Kidney epithelial cell (primary cell): ENCODE measurements at regions not wholly inside any gene's neighbourhood (a gene's known extent, or its start where the extent isn't known, plus 50 kb on each side); places are given as distances from the start of the nearest gene placed in this dataset.

Experiments
- DNase-seq: peaks from one replicate; pipeline ENCODE4 v3.0.0-alpha.2; 2010; ENCODE audit warnings: low read depth
- H3K27me3 ChIP-seq: 2 replicates; pipeline ENCODE4 v1.6.0; 2011; ENCODE audit warnings: low read length; ENCODE audit not compliant: control insufficient read depth, insufficient read depth
- H3K36me3 ChIP-seq: 2 replicates; pipeline ENCODE4 v1.5.1; 2011; ENCODE audit warnings: low read length; ENCODE audit not compliant: control insufficient read depth, insufficient read depth
- H3K4me3 ChIP-seq: 2 replicates; pipeline ENCODE4 v1.5.1; 2011; ENCODE audit warnings: low read depth, mild to moderate bottlenecking, control low read depth, low read length
- TF ChIP-seq, protein P1 (sequence below): IDR thresholded peaks from 2 replicates; pipeline ENCODE4 v1.5.1; 2011; ENCODE audit warnings: mild to moderate bottlenecking, moderate library complexity, low read length, control low read depth, inconsistent platforms; ENCODE audit not compliant: insufficient read depth, poor library complexity, severe bottlenecking

DNA sequence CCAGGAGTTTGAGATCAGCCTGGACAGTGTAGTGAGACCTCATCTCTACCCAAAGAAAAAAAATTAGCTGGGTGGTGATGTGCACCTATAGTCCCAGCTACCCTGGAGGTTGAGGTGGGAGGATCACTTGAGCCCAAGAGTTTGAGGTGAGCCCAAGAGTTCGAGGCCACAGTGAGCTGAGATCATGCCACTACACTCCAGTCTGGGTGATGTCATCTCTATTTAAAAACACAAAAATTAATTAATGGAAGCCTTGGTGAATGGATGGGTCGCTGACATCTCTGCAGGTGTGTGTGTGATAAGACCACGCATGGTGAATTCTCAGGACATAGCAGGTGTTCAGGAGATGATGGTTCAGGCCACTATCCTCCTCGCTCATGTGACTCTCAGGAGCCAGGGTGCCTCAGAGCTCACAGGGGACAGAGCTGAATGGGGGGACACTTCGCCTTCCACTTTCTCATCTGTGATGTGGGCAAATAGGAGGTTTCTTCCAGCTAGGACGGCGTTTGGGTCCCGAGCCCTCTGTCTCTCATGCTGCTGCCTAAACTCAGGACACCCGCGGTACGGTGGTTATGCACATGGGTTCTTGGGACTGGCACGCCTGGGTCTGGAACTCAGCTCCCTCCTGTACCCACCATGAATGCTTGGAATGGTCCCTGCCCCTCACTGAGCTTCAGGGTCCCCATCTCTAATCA, 113.4 kb upstream of the ZBTB40 start:
- TF ChIP-seq, protein P1, sequence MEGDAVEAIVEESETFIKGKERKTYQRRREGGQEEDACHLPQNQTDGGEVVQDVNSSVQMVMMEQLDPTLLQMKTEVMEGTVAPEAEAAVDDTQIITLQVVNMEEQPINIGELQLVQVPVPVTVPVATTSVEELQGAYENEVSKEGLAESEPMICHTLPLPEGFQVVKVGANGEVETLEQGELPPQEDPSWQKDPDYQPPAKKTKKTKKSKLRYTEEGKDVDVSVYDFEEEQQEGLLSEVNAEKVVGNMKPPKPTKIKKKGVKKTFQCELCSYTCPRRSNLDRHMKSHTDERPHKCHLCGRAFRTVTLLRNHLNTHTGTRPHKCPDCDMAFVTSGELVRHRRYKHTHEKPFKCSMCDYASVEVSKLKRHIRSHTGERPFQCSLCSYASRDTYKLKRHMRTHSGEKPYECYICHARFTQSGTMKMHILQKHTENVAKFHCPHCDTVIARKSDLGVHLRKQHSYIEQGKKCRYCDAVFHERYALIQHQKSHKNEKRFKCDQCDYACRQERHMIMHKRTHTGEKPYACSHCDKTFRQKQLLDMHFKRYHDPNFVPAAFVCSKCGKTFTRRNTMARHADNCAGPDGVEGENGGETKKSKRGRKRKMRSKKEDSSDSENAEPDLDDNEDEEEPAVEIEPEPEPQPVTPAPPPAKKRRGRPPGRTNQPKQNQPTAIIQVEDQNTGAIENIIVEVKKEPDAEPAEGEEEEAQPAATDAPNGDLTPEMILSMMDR: no peak
- DNase-seq: no peak
- peaks cover 46% of the 10 kb centered on the region for H3K27me3 ChIP-seq
- H3K36me3 ChIP-seq: no peaks in the 10 kb centered on the region
- H3K4me3 ChIP-seq: no peak overlapping the region

DNA sequence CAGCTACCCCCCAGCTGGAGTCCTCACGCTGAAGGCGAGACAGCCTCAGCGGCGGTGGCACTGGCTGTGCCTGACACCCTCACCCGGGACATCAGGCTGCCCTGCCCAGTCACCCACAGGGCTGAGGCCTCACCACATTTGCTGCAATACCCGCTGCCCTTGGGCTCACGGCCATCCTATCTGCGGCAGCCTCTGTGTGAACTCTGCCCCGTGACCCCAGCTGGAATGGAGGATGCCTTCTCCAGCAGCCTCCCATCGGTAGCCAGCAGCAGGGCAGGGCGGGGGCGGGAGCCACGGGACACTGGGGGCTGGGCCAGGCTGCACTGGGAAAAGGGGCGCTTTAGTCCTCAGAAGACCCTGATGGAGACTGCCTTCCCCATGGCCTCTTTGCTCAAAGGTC, 112.4 kb upstream of the ZBTB40 start:
- DNase-seq: no peak
- TF ChIP-seq, protein P1: no peak
- Histone ChIP-seq H3K36me3 (no peaks in the 10 kb centered on the region), H3K27me3 (peaks cover 52% of the 10 kb centered on the region), H3K4me3 (no peak overlapping the region)

DNA sequence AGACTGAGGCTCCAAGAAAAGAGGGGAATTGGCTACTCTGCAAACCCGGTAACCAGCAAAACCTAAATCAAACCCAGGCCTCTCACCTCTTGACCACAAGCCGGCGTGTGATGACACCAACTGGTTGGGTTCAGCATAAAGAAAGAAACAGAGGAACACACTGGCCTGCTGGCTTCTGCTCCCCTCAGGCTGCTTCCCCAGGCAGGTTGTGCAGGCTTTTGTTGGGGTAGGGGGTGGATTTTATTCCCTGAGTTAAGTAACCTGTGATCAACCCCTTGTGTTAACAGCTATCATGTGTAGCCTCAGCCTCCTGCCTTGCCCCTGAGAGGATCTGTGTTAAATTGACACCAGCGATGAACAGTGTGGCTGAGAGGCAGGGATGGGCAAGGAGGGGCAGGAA, 111.6 kb upstream of the ZBTB40 start:
- peaks cover 54% of the 10 kb centered on the region for H3K27me3 ChIP-seq
- TF ChIP-seq, protein P1: no peak
- DNase-seq: no peak
- no peak overlapping the region for H3K4me3 ChIP-seq
- H3K36me3 ChIP-seq: no peaks in the 10 kb centered on the region

DNA sequence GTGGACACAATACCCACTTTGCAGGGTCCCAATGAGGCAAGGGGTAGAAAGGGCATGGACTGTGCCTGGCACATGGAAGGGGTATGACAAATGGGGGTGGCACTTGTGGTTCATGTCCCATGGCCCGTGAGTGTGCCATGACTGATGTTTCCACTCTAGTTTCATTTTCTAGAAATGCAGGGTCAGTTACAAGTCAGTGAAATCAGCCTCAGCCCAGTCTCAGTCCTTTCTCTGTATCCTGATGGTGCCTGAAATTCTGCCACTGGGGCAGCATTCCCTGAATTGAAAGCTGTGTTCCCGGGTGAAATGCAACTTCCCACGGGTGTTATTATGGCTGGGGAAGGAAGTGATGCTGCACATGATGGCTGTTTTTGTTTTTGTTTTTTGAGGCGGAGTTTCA, 110.8 kb upstream of the ZBTB40 start:
- Histone ChIP-seq H3K4me3 (no peak overlapping the region), H3K27me3 (peaks cover 53% of the 10 kb centered on the region), H3K36me3 (no peaks in the 10 kb centered on the region)
- TF ChIP-seq, protein P1: no peak
- no peak for DNase-seq

DNA sequence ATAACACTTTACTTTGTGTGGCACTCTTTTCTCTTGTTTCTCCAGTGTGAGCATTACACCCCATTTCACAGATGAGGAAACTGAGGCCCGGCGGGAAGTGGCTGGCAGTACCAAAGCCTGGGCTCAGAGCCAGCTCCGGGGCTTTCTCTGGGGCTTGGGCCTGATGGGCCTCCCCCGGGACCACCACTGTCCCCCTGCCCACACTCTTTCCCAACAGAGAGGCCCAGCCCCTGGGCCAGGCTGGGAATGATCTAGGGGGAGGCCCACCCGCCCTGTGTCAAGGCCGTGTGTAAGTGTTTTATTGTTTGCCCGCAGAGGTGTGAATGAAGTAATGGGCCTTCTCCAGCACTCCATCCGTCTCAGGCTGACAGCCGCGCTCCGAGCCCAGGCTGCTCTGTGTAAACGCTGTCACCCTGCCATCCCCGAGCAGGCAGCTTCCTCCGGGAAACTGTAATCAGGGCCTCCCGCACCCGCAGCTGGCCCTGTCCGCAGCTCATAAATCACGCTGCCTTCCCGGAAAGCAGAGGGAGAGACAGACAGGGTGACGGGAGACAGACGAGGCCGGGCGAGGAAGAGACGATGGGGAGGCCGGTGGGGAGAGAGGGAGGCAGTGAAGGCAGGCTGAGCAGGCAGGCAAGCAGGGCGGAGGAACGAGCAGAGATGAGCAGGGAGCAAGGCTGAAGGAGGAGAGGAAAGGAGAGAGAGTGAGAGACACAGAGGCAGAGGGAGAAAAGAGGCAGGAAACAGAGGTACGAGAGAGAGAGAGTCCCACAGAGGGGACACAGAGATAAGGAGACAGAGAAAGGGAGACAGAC, 109.7 kb upstream of the ZBTB40 start:
- Histone ChIP-seq H3K4me3 (no peak overlapping the region), H3K27me3 (peaks cover 56% of the 10 kb centered on the region), H3K36me3 (no peaks in the 10 kb centered on the region)
- DNase-seq: no peak
- TF ChIP-seq, protein P1: no peak
